ENCODE measurements at regions not wholly inside any gene's neighbourhood (a gene's known extent, or its start where the extent isn't known, plus 50 kb on each side); places are given as distances from the start of the nearest gene placed in this dataset.

DNA sequence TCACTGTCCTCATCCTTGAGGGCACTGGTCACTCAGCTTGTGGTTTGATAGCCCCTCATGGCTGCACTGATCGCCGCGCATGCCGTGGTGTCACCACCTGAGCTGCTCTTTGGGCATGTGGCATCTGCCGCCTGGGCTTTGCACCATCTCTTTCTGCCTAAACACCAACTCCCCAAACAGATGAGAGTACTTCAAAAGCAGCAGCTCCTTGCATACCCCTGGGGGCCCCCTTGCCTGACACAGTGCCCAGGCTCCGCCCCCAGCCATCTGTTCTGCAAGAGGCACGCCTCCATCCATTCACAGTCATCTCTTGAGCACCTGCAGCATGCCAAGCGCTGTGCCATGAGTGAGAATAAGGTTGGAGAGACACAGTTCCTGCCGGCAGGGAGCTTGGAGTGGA, 104.5 kb upstream of the B3GAT1 start:
- Histone ChIP-seq H3K27me3 (ENCODE audit: insufficient read depth, low read length) (peaks cover 34% of the 10 kb centered on the region), H3K79me2 (ENCODE audit: insufficient read depth, low read length) (no peaks in the 10 kb centered on the region), H3K9me3 (ENCODE audit: control insufficient read depth in 1 of 2, insufficient read depth in 1 of 2, low read depth in 1 of 2, low read length in 2 of 2) (no peaks in the 10 kb centered on the region), H3K4me3 (replicated peaks in 1 of 2; ENCODE audit: low read depth in 1 of 2, low read length in 2 of 2) (no peak overlapping the region), H3K9me2 (ENCODE audit: insufficient read depth) (no peaks in the 10 kb centered on the region), H3K9ac (ENCODE audit: low read length) (no peak overlapping the region), H3K36me3 (ENCODE audit: control insufficient read depth in 1 of 2, insufficient read depth in 2 of 2, low read length in 2 of 2) (no peaks in the 10 kb centered on the region), H3K27ac (ENCODE audit: low read depth, low read length) (no peak overlapping the region), H3K4me2 (ENCODE audit: low read length) (no peak overlapping the region), H3K4me1 (ENCODE audit: control insufficient read depth in 1 of 2, insufficient read depth in 2 of 2, low read length in 2 of 2) (no peaks in the 10 kb centered on the region), H2AFZ (ENCODE audit: low read depth, low read length, poor library complexity, severe bottlenecking) (no peak overlapping the region), H4K20me1 (ENCODE audit: insufficient read depth) (no peaks in the 10 kb centered on the region)
- ChIA-PET RAD21 (ENCODE audit: low non-redundant PET in 1 of 2, low total read pairs in 2 of 2, uncharacterized antibody in 2 of 2, unreplicated experiment in 2 of 2) (no interaction called here), CTCF (no interaction called here), POLR2A (no interaction called here)
- intact Hi-C loops (cut with micrococcal nuclease): no loop called here
- DNase-seq (ENCODE audit: low read depth, low spot score) (no peak), ATAC-seq (no peak)
- TF ChIP-seq, protein P1, sequence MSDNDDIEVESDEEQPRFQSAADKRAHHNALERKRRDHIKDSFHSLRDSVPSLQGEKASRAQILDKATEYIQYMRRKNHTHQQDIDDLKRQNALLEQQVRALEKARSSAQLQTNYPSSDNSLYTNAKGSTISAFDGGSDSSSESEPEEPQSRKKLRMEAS (IDR thresholded peaks at IDR 0.05): no peak
- BruUV-seq (replicated peaks): no TSS peak

DNA sequence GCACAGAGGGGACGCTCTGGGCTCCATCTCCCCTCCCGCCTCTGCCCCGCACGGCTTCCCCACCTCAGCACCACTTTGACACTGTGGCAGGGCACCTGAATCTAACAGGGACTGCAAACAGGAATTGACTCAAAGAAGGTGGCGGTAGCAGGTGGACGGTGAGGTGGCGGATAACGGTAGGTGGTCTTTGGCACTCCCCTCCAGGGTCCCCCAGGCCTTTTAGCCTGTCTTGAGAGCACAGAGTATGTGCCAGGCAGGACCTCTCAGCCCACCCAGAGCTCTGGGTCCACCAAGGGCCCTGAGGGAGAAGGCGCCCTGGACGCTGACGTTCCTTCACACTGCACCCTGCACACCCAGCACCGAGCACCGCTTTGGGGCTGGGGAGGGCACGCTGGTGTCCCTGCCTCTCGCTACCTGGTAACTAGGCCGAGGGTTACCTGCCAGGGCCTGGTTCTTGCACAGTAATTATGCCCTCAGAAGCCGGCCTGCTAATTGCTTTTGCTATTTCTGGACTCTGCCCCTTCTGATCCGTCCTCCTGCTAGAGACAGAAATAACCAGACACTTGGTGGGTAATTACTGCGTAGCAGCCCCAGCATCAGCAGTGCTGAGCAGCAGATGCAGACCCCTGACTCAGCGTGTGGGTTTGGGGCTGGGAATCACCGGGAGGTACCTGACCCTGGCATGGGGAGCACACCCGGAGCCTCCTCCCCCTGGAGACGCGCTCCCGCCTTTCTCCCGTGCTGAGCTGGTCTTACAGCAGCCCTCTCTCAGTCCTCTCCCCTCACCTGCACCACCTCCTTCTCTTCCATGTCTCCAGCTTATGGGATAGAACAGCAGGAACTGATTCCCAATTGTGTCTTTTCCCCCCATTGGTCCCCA, 103.3 kb upstream of the B3GAT1 start:
- H3K4me3 ChIP-seq (replicated peaks in 1 of 2; ENCODE audit: low read depth in 1 of 2, low read length in 2 of 2): no peak overlapping the region
- no TSS peak for BruUV-seq (replicated peaks)
- ATAC-seq (no peak), DNase-seq (ENCODE audit: low read depth, low spot score) (no peak)
- H3K9ac ChIP-seq (ENCODE audit: low read length): no peak overlapping the region
- H2AFZ ChIP-seq (ENCODE audit: low read depth, low read length, poor library complexity, severe bottlenecking): no peak overlapping the region
- peaks cover 39% of the 10 kb centered on the region for H3K27me3 ChIP-seq (ENCODE audit: insufficient read depth, low read length)
- POLR2A ChIA-PET: no interaction called here
- H3K79me2 ChIP-seq (ENCODE audit: insufficient read depth, low read length): no peaks in the 10 kb centered on the region
- no peaks in the 10 kb centered on the region for H4K20me1 ChIP-seq (ENCODE audit: insufficient read depth)
- no peak overlapping the region for H3K4me2 ChIP-seq (ENCODE audit: low read length)
- H3K36me3 ChIP-seq (ENCODE audit: control insufficient read depth in 1 of 2, insufficient read depth in 2 of 2, low read length in 2 of 2): no peaks in the 10 kb centered on the region
- intact Hi-C loops (cut with micrococcal nuclease): no loop called here
- H3K9me3 ChIP-seq (ENCODE audit: control insufficient read depth in 1 of 2, insufficient read depth in 1 of 2, low read depth in 1 of 2, low read length in 2 of 2): no peaks in the 10 kb centered on the region
- RAD21 ChIA-PET (ENCODE audit: low non-redundant PET in 1 of 2, low total read pairs in 2 of 2, uncharacterized antibody in 2 of 2, unreplicated experiment in 2 of 2): no interaction called here
- TF ChIP-seq, protein P2, sequence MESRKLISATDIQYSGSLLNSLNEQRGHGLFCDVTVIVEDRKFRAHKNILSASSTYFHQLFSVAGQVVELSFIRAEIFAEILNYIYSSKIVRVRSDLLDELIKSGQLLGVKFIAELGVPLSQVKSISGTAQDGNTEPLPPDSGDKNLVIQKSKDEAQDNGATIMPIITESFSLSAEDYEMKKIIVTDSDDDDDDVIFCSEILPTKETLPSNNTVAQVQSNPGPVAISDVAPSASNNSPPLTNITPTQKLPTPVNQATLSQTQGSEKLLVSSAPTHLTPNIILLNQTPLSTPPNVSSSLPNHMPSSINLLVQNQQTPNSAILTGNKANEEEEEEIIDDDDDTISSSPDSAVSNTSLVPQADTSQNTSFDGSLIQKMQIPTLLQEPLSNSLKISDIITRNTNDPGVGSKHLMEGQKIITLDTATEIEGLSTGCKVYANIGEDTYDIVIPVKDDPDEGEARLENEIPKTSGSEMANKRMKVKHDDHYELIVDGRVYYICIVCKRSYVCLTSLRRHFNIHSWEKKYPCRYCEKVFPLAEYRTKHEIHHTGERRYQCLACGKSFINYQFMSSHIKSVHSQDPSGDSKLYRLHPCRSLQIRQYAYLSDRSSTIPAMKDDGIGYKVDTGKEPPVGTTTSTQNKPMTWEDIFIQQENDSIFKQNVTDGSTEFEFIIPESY (IDR thresholded peaks at IDR 0.05; ENCODE audit: extremely low read depth, insufficient replicate concordance, low read length): no peak
- TF ChIP-seq, protein P3, sequence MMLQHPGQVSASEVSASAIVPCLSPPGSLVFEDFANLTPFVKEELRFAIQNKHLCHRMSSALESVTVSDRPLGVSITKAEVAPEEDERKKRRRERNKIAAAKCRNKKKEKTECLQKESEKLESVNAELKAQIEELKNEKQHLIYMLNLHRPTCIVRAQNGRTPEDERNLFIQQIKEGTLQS (IDR thresholded peaks at IDR 0.05): no peak
- TF ChIP-seq YY1 (IDR thresholded peaks at IDR 0.05; ENCODE audit: extremely low read depth, insufficient replicate concordance, low read depth, low read length) (no peak), ELF1 (IDR thresholded peaks at IDR 0.05; ENCODE audit: borderline replicate concordance, low read depth) (no peak), ZNF274 (IDR thresholded peaks at IDR 0.05; ENCODE audit: low read depth, low read length) (no peak), EZH2phosphoT487 (IDR thresholded peaks at IDR 0.05; ENCODE audit: borderline replicate concordance) (no peak), JUND (IDR thresholded peaks at IDR 0.05) (no peak), POLR2A (IDR thresholded peaks at IDR 0.05; ENCODE audit: borderline replicate concordance, extremely low read depth, insufficient read depth, insufficient read length) (no peak)
- TF ChIP-seq, protein P4, sequence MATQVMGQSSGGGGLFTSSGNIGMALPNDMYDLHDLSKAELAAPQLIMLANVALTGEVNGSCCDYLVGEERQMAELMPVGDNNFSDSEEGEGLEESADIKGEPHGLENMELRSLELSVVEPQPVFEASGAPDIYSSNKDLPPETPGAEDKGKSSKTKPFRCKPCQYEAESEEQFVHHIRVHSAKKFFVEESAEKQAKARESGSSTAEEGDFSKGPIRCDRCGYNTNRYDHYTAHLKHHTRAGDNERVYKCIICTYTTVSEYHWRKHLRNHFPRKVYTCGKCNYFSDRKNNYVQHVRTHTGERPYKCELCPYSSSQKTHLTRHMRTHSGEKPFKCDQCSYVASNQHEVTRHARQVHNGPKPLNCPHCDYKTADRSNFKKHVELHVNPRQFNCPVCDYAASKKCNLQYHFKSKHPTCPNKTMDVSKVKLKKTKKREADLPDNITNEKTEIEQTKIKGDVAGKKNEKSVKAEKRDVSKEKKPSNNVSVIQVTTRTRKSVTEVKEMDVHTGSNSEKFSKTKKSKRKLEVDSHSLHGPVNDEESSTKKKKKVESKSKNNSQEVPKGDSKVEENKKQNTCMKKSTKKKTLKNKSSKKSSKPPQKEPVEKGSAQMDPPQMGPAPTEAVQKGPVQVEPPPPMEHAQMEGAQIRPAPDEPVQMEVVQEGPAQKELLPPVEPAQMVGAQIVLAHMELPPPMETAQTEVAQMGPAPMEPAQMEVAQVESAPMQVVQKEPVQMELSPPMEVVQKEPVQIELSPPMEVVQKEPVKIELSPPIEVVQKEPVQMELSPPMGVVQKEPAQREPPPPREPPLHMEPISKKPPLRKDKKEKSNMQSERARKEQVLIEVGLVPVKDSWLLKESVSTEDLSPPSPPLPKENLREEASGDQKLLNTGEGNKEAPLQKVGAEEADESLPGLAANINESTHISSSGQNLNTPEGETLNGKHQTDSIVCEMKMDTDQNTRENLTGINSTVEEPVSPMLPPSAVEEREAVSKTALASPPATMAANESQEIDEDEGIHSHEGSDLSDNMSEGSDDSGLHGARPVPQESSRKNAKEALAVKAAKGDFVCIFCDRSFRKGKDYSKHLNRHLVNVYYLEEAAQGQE (IDR thresholded peaks at IDR 0.05; ENCODE audit: low read depth): no peak
- H3K27ac ChIP-seq (ENCODE audit: low read depth, low read length): no peak overlapping the region
- H3K4me1 ChIP-seq (ENCODE audit: control insufficient read depth in 1 of 2, insufficient read depth in 2 of 2, low read length in 2 of 2): no peaks in the 10 kb centered on the region
- CTCF ChIA-PET: no interaction called here
- no peaks in the 10 kb centered on the region for H3K9me2 ChIP-seq (ENCODE audit: insufficient read depth)

All from HCT116 (cell line).